GM18868 (cell line): ENCODE measurements at regions not wholly inside any gene's neighbourhood (a gene's known extent, or its start where the extent isn't known, plus 50 kb on each side); places are given as distances from the start of the nearest gene placed in this dataset.

Experiments
- ATAC-seq: cut with Tn5 transposase; IDR thresholded peaks from one replicate; pipeline ENCODE4 v1.9.1; 2021; ENCODE audit warnings: mild to moderate bottlenecking, moderate library complexity; ENCODE audit not compliant: unreplicated experiment

- ATAC-seq = no peak
These were observed 221.4 kb downstream of the GADD45G start for GRCh38 chr9:89826186-89826585.

GRCh38 chr9:89829346-89829745, 224.5 kb downstream of the GADD45G start:
- ATAC-seq = no peak

- no peak for ATAC-seq
These were observed 230.9 kb downstream of the GADD45G start for GRCh38 chr9:89835666-89836065.

GRCh38 chr9:89837162-89837933, 232.5 kb downstream of the GADD45G start:
- ATAC-seq = no peak

- no peak for ATAC-seq
These were observed 233.1 kb downstream of the GADD45G start for GRCh38 chr9:89837934-89838310.

- ATAC-seq = no peak
These were observed 233.8 kb downstream of the GADD45G start for GRCh38 chr9:89838621-89839020.

GRCh38 chr9:89839449-89839848, 234.6 kb downstream of the GADD45G start:
- no peak for ATAC-seq

GRCh38 chr9:89839952-89840351, 235.1 kb downstream of the GADD45G start:
- no peak for ATAC-seq

- ATAC-seq = no peak
These were observed 236.6 kb downstream of the GADD45G start for GRCh38 chr9:89841456-89841855.

- ATAC-seq = no peak
These were observed 237.5 kb downstream of the GADD45G start for GRCh38 chr9:89842267-89842768.

- no peak for ATAC-seq
These were observed 238.3 kb downstream of the GADD45G start for GRCh38 chr9:89843074-89843473.

- ATAC-seq = no peak
These were observed 238.8 kb downstream of the GADD45G start for GRCh38 chr9:89843591-89843990.

- ATAC-seq = no peak
These were observed 239.3 kb downstream of the GADD45G start for GRCh38 chr9:89844075-89844474.

GRCh38 chr9:89844535-89844934, 239.7 kb downstream of the GADD45G start:
- no peak for ATAC-seq

GRCh38 chr9:89845321-89845720, 240.5 kb downstream of the GADD45G start:
- ATAC-seq = no peak

- no peak for ATAC-seq
These were observed 241.1 kb downstream of the GADD45G start for GRCh38 chr9:89845862-89846261.

- no peak for ATAC-seq
These were observed 243.5 kb downstream of the GADD45G start for GRCh38 chr9:89848060-89849040.

GRCh38 chr9:89849096-89849495, 244.3 kb downstream of the GADD45G start:
- no peak for ATAC-seq

GRCh38 chr9:89850153-89850552, 245.3 kb downstream of the GADD45G start:
- no peak for ATAC-seq

- ATAC-seq = no peak
These were observed 246.0 kb downstream of the GADD45G start for GRCh38 chr9:89850631-89851325.

GRCh38 chr9:89853161-89853560, 248.3 kb downstream of the GADD45G start:
- no peak for ATAC-seq
